ENCODE measurements at regions not wholly inside any gene's neighbourhood (a gene's known extent, or its start where the extent isn't known, plus 50 kb on each side); places are given as distances from the start of the nearest gene placed in this dataset.

GRCh38 chr10:111156754-111157153, 79.9 kb downstream of the ADRA2A start:
- H3K23ac ChIP-seq (ENCODE audit: insufficient read length) = no peak overlapping the region
- no peaks in the 10 kb centered on the region for H3K27me3 ChIP-seq (replicated peaks in 1 of 4; ENCODE audit: control insufficient read depth in 3 of 4, extremely low read depth in 1 of 4, insufficient read depth in 3 of 4, low read length in 3 of 4)
- H3K9ac ChIP-seq (replicated peaks in 1 of 4; ENCODE audit: extremely low read depth in 1 of 4, low read depth in 3 of 4, low read length in 3 of 4) = no peak overlapping the region
- H2BK120ac ChIP-seq (replicated peaks; ENCODE audit: low read depth, low read length) = no peak overlapping the region
- no peaks in the 10 kb centered on the region; the same call in 1 of the 2 replicates for H3K23me2 ChIP-seq (ENCODE audit: low read depth, low read length)
- no peak overlapping the region for H2BK12ac ChIP-seq (ENCODE audit: low read depth, low read length)
- no peak overlapping the region for H3K18ac ChIP-seq (ENCODE audit: extremely low read depth, low read length)
- WGBS, 2 experiments (ENCODE audit: extremely low coverage in 1 of 2, insufficient coverage in 1 of 2, insufficient read length in 1 of 2, insufficient replicate concordance in 2 of 2, low coverage in 1 of 2, low lambda C conversion rate in 2 of 2, missing lambda C conversion rate in 1 of 2) = 88% methylated on average over 2 of the region's 2 CpGs; no CpG with 5 or more reads in 1 of the 2 experiments
- TF ChIP-seq ASH2L (IDR thresholded peaks at IDR 0.05; ENCODE audit: low read length) = no peak
- no peak for TF ChIP-seq CTCF (IDR thresholded peaks at IDR 0.05; ENCODE audit: control extremely low read depth in 1 of 3, insufficient read depth in 1 of 3, low read depth in 1 of 3, low read length in 3 of 3)
- no peak for TF ChIP-seq ATF3 (IDR thresholded peaks at IDR 0.05; ENCODE audit: insufficient read depth, low read depth, low read length)
- TF ChIP-seq SIX5 (IDR thresholded peaks at IDR 0.05; ENCODE audit: low read depth, low read length) = no peak
- ChIA-PET POLR2A (ENCODE audit: partially characterized antibody) (no interaction called here), CTCF (ENCODE audit: partially characterized antibody) (interaction anchor here (0.5 kb wide), 1 partner anchor 313 kb away, joined by 3 read pairs; no protein-coding TSS in a partner anchor)
- H3K56ac ChIP-seq (replicated peaks; ENCODE audit: insufficient read length, low read depth, low read length) = no peak overlapping the region
- H4K8ac ChIP-seq (ENCODE audit: extremely low read depth, insufficient read depth, low read length) = no peak overlapping the region
- no peak overlapping the region for H2AFZ ChIP-seq (ENCODE audit: low read length)
- H3K4me2 ChIP-seq (ENCODE audit: insufficient read depth in 1 of 2, low read depth in 2 of 2, low read length in 2 of 2) = no peak overlapping the region
- H4K20me1 ChIP-seq (replicated peaks in 1 of 2; ENCODE audit: control insufficient read depth in 1 of 2, insufficient read depth in 2 of 2, low read length in 2 of 2) = no peaks in the 10 kb centered on the region
- H3K4me3 ChIP-seq (ENCODE audit: extremely low read depth in 1 of 4, insufficient read depth in 2 of 4, low read depth in 3 of 4, low read length in 4 of 4) = no peak overlapping the region
- H3K36me3 ChIP-seq (ENCODE audit: control insufficient read depth in 2 of 4, insufficient read depth in 4 of 4, low read length in 3 of 4) = no peaks in the 10 kb centered on the region
- H3K14ac ChIP-seq (ENCODE audit: insufficient read length) = no peak overlapping the region
- no peak overlapping the region for H2AK5ac ChIP-seq (ENCODE audit: low read depth, low read length)
- H3K79me1 ChIP-seq (ENCODE audit: low read depth, low read length) = no peaks in the 10 kb centered on the region
- H2BK15ac ChIP-seq (ENCODE audit: low read length) = no peak overlapping the region
- DNase-seq (ENCODE audit: low read depth in 1 of 2, low spot score in 2 of 2) (no peak), FAIRE-seq (no peak)
- H2BK20ac ChIP-seq (ENCODE audit: low read length) = no peak overlapping the region
- no peak overlapping the region for H4K5ac ChIP-seq (ENCODE audit: insufficient read length, low read depth, low read length)
- H3K79me2 ChIP-seq (ENCODE audit: control insufficient read depth in 1 of 2, insufficient read depth in 2 of 2, low read length in 2 of 2) = no peaks in the 10 kb centered on the region
- no peak overlapping the region for H3K4ac ChIP-seq (replicated peaks; ENCODE audit: insufficient read length, low read depth, low read length)
- H2BK5ac ChIP-seq (ENCODE audit: low read depth, low read length) = no peak overlapping the region
- H4K91ac ChIP-seq (replicated peaks; ENCODE audit: insufficient read length, low read length) = no peak overlapping the region
- H3K4me1 ChIP-seq (replicated peaks in 1 of 4; ENCODE audit: control insufficient read depth in 3 of 4, insufficient read depth in 4 of 4, low read length in 3 of 4) = no peaks in the 10 kb centered on the region
- no peak overlapping the region for H3K27ac ChIP-seq (ENCODE audit: low read depth, low read length)
- H3K9me3 ChIP-seq (ENCODE audit: insufficient read depth in 2 of 2, low read depth in 1 of 2, low read length in 1 of 2) = no peaks in the 10 kb centered on the region

All from H1 (cell line).